GM23338 (cell line): ENCODE measurements at regions not wholly inside any gene's neighbourhood (a gene's known extent, or its start where the extent isn't known, plus 50 kb on each side); places are given as distances from the start of the nearest gene placed in this dataset.

ENCODE experiments used
- CREB1 ChIP-seq: fragments of 250-450 bp; sonication (Bioruptor Pico); IDR thresholded peaks from 2 replicates; pipeline ENCODE4 v1.5.0; 2020; ENCODE audit warnings: low read depth, mild to moderate bottlenecking, moderate library complexity
- CTCF ChIP-seq, 2 experiments: fragments of 200-600 bp in 1 of 2; sonication (generic) in 1 of 2; conservative IDR thresholded peaks; 2 replicates each; pipeline versions ENCODE4 v1.5.1 to v1.6.1; 2016 to 2017; ENCODE audit warnings: antibody characterized with exemption in 2 of 2, low read depth in 2 of 2, mild to moderate bottlenecking in 2 of 2, moderate library complexity in 1 of 2
- ETS1 ChIP-seq: IDR thresholded peaks from 2 replicates; pipeline ENCODE4 v1.6.1; 2016; ENCODE audit warnings: antibody characterized with exemption
- EZH2 ChIP-seq: fragments of 200-600 bp; sonication (generic); IDR thresholded peaks from one replicate; pipeline ENCODE4 v1.8.0; 2017; ENCODE audit warnings: antibody characterized with exemption, mild to moderate bottlenecking, low read depth; ENCODE audit not compliant: unreplicated experiment
- EZH2phosphoT487 ChIP-seq: fragments of 200-600 bp; sonication (generic); IDR thresholded peaks from one replicate; pipeline ENCODE4 v1.8.1; 2018; ENCODE audit warnings: antibody characterized with exemption; ENCODE audit not compliant: unreplicated experiment
- JUNB ChIP-seq: IDR thresholded peaks from one replicate; pipeline ENCODE4 v1.6.1; 2016; ENCODE audit warnings: antibody characterized with exemption; ENCODE audit not compliant: unreplicated experiment
- NANOG ChIP-seq: IDR thresholded peaks from 2 replicates; pipeline ENCODE4 v1.6.1; 2016; ENCODE audit warnings: antibody characterized with exemption, borderline replicate concordance
- POLR2AphosphoS5 ChIP-seq: IDR thresholded peaks from 2 replicates; pipeline ENCODE4 v1.6.1; 2016; ENCODE audit warnings: antibody characterized with exemption, low read depth
- STAT1 ChIP-seq: IDR thresholded peaks from one replicate; pipeline ENCODE4 v1.6.1; 2016; ENCODE audit warnings: antibody characterized with exemption; ENCODE audit not compliant: unreplicated experiment
- ZNF114 ChIP-seq: fragments of 250-450 bp; sonication (Bioruptor Pico); IDR thresholded peaks from 2 replicates; pipeline ENCODE4 v1.5.0; 2020; ENCODE audit warnings: mild to moderate bottlenecking, moderate library complexity
- ZNF462 ChIP-seq: fragments of 250-450 bp; sonication (Bioruptor Pico); IDR thresholded peaks from 2 replicates; pipeline ENCODE4 v1.5.0; 2020; ENCODE audit warnings: mild to moderate bottlenecking, moderate library complexity
- TF ChIP-seq, protein P1 (sequence below): IDR thresholded peaks from one replicate; pipeline ENCODE4 v1.6.1; 2018; ENCODE audit warnings: antibody characterized with exemption; ENCODE audit not compliant: unreplicated experiment

GRCh38 chr12:115698257-115698656 lies 579.2 kb downstream of the MED13L start:
- no peak for TF ChIP-seq CTCF (conservative IDR thresholded peaks at IDR 0.05; ENCODE audit: low read depth in 2 of 2)
- TF ChIP-seq EZH2, result no peak
- TF ChIP-seq, protein P1, sequence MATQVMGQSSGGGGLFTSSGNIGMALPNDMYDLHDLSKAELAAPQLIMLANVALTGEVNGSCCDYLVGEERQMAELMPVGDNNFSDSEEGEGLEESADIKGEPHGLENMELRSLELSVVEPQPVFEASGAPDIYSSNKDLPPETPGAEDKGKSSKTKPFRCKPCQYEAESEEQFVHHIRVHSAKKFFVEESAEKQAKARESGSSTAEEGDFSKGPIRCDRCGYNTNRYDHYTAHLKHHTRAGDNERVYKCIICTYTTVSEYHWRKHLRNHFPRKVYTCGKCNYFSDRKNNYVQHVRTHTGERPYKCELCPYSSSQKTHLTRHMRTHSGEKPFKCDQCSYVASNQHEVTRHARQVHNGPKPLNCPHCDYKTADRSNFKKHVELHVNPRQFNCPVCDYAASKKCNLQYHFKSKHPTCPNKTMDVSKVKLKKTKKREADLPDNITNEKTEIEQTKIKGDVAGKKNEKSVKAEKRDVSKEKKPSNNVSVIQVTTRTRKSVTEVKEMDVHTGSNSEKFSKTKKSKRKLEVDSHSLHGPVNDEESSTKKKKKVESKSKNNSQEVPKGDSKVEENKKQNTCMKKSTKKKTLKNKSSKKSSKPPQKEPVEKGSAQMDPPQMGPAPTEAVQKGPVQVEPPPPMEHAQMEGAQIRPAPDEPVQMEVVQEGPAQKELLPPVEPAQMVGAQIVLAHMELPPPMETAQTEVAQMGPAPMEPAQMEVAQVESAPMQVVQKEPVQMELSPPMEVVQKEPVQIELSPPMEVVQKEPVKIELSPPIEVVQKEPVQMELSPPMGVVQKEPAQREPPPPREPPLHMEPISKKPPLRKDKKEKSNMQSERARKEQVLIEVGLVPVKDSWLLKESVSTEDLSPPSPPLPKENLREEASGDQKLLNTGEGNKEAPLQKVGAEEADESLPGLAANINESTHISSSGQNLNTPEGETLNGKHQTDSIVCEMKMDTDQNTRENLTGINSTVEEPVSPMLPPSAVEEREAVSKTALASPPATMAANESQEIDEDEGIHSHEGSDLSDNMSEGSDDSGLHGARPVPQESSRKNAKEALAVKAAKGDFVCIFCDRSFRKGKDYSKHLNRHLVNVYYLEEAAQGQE, result no peak
- no peak for TF ChIP-seq JUNB
- no peak for TF ChIP-seq POLR2AphosphoS5
- no peak for TF ChIP-seq EZH2phosphoT487
- TF ChIP-seq NANOG, result no peak
- no peak for TF ChIP-seq CREB1 (CRISPR knock-in tag)
- no peak for TF ChIP-seq ZNF114 (CRISPR knock-in tag)
- no peak for TF ChIP-seq ZNF462
- no peak for TF ChIP-seq ETS1
- no peak for TF ChIP-seq STAT1
